LNCaP clone FGC (cell line): ENCODE measurements at regions not wholly inside any gene's neighbourhood (a gene's known extent, or its start where the extent isn't known, plus 50 kb on each side); places are given as distances from the start of the nearest gene placed in this dataset.
A peak's percentile ranks its signal among the peaks of the same experiment; 100 is the strongest.

ENCODE experiments used
- DNase-seq: peaks from one replicate; pipeline ENCODE4 v3.0.0-alpha.2; 2011; ENCODE audit warnings: low read depth
- H3K4me3 ChIP-seq: 2 replicates; pipeline ENCODE4 v1.5.1; 2011; ENCODE audit warnings: mild to moderate bottlenecking, low read depth, low read length, control low read depth
- CTCF ChIP-seq: IDR thresholded peaks from 2 replicates; pipeline ENCODE4 v1.5.1; 2012; ENCODE audit warnings: mild to moderate bottlenecking; ENCODE audit not compliant: control insufficient read depth, insufficient read depth; ENCODE audit errors: extremely low read depth

GRCh38 chr1:63068626-63069025 is 253.7 kb upstream of the FOXD3 start:
- TF ChIP-seq CTCF = no peak
- no peak for DNase-seq
- H3K4me3 ChIP-seq = no peak overlapping the region

- no peak for DNase-seq
- TF ChIP-seq CTCF = no peak
- no peak overlapping the region for H3K4me3 ChIP-seq
Measured at GRCh38 chr1:63069214-63069613, 253.2 kb upstream of the FOXD3 start.

GRCh38 chr1:63073309-63074306 is 248.8 kb upstream of the FOXD3 start:
- peak; percentile 53 for TF ChIP-seq CTCF
- no peak for DNase-seq
- no peak overlapping the region for H3K4me3 ChIP-seq

- no peak overlapping the region for H3K4me3 ChIP-seq
Measured at GRCh38 chr1:63074321-63074720, 248.0 kb upstream of the FOXD3 start.

GRCh38 chr1:63082766-63083165 is 239.6 kb upstream of the FOXD3 start:
- no peak overlapping the region for H3K4me3 ChIP-seq
- no peak for DNase-seq
- no peak for TF ChIP-seq CTCF

More at GRCh38 chr1:63074321-63074720, 248.0 kb upstream of the FOXD3 start:
- no peak for TF ChIP-seq CTCF
- no peak for DNase-seq

GRCh38 chr1:63087966-63088365 is 234.4 kb upstream of the FOXD3 start:
- no peak for TF ChIP-seq CTCF
- no peak for DNase-seq
- H3K4me3 ChIP-seq = no peak overlapping the region
